ENCODE measurements at regions not wholly inside any gene's neighbourhood (a gene's known extent, or its start where the extent isn't known, plus 50 kb on each side); places are given as distances from the start of the nearest gene placed in this dataset.

GRCh38 chr1:195450794-195451193, 1157.4 kb downstream of the KCNT2 start:
- in situ Hi-C loops (cut with HindIII; ENCODE audit: low pct_ligation_motif_present, low pct_unique_long_range_greater_than_20kb, low sequenced_read_pairs), result no loop called here
- DNase-seq, result no peak

- no peak for DNase-seq
- in situ Hi-C loops (cut with HindIII; ENCODE audit: low pct_ligation_motif_present, low pct_unique_long_range_greater_than_20kb, low sequenced_read_pairs), result no loop called here
These were observed 1168.6 kb downstream of the KCNT2 start for GRCh38 chr1:195439661-195440060.

- in situ Hi-C loops (cut with HindIII; ENCODE audit: low pct_ligation_motif_present, low pct_unique_long_range_greater_than_20kb, low sequenced_read_pairs), result no loop called here
- no peak for DNase-seq
These were observed 1173.6 kb downstream of the KCNT2 start for GRCh38 chr1:195434566-195435203.

GRCh38 chr1:195430826-195431225, 1177.4 kb downstream of the KCNT2 start:
- DNase-seq, result no peak
- in situ Hi-C loops (cut with HindIII; ENCODE audit: low pct_ligation_motif_present, low pct_unique_long_range_greater_than_20kb, low sequenced_read_pairs), result no loop called here

- no peak for DNase-seq
- in situ Hi-C loops (cut with HindIII; ENCODE audit: low pct_ligation_motif_present, low pct_unique_long_range_greater_than_20kb, low sequenced_read_pairs), result no loop called here
These were observed 1179.3 kb downstream of the KCNT2 start for GRCh38 chr1:195428927-195429326.

GRCh38 chr1:195415584-195415983, 1192.7 kb downstream of the KCNT2 start:
- DNase-seq, result no peak
- in situ Hi-C loops (cut with HindIII; ENCODE audit: low pct_ligation_motif_present, low pct_unique_long_range_greater_than_20kb, low sequenced_read_pairs), result no loop called here

- DNase-seq, result no peak
- in situ Hi-C loops (cut with HindIII; ENCODE audit: low pct_ligation_motif_present, low pct_unique_long_range_greater_than_20kb, low sequenced_read_pairs), result no loop called here
These were observed 1213.7 kb downstream of the KCNT2 start for GRCh38 chr1:195394567-195394966.

GRCh38 chr1:195376190-195376589, 1232.0 kb downstream of the KCNT2 start:
- peak; percentile 20 for DNase-seq
- in situ Hi-C loops (cut with HindIII; ENCODE audit: low pct_ligation_motif_present, low pct_unique_long_range_greater_than_20kb, low sequenced_read_pairs), result no loop called here

- DNase-seq, result no peak
- in situ Hi-C loops (cut with HindIII; ENCODE audit: low pct_ligation_motif_present, low pct_unique_long_range_greater_than_20kb, low sequenced_read_pairs), result no loop called here
These were observed 1234.4 kb downstream of the KCNT2 start for GRCh38 chr1:195373856-195374255.

- no peak for DNase-seq
These were observed 1263.1 kb downstream of the KCNT2 start for GRCh38 chr1:195345149-195345548.

GRCh38 chr1:195337646-195338045, 1270.6 kb downstream of the KCNT2 start:
- no peak for DNase-seq
- in situ Hi-C loops (cut with HindIII; ENCODE audit: low pct_ligation_motif_present, low pct_unique_long_range_greater_than_20kb, low sequenced_read_pairs), result no loop called here

More at GRCh38 chr1:195345149-195345548, 1263.1 kb downstream of the KCNT2 start:
- in situ Hi-C loops (cut with HindIII; ENCODE audit: low pct_ligation_motif_present, low pct_unique_long_range_greater_than_20kb, low sequenced_read_pairs), result no loop called here

GRCh38 chr1:195336812-195337211, 1271.4 kb downstream of the KCNT2 start:
- in situ Hi-C loops (cut with HindIII; ENCODE audit: low pct_ligation_motif_present, low pct_unique_long_range_greater_than_20kb, low sequenced_read_pairs), result no loop called here

GRCh38 chr1:195335541-195335940, 1272.7 kb downstream of the KCNT2 start:
- no peak for DNase-seq
- in situ Hi-C loops (cut with HindIII; ENCODE audit: low pct_ligation_motif_present, low pct_unique_long_range_greater_than_20kb, low sequenced_read_pairs), result no loop called here

More at GRCh38 chr1:195336812-195337211, 1271.4 kb downstream of the KCNT2 start:
- DNase-seq, result peak; percentile 25

GRCh38 chr1:195332102-195332501, 1276.1 kb downstream of the KCNT2 start:
- in situ Hi-C loops (cut with HindIII; ENCODE audit: low pct_ligation_motif_present, low pct_unique_long_range_greater_than_20kb, low sequenced_read_pairs), result no loop called here

GRCh38 chr1:195328681-195329080, 1279.6 kb downstream of the KCNT2 start:
- DNase-seq, result no peak
- in situ Hi-C loops (cut with HindIII; ENCODE audit: low pct_ligation_motif_present, low pct_unique_long_range_greater_than_20kb, low sequenced_read_pairs), result no loop called here

More at GRCh38 chr1:195332102-195332501, 1276.1 kb downstream of the KCNT2 start:
- no peak for DNase-seq

- in situ Hi-C loops (cut with HindIII; ENCODE audit: low pct_ligation_motif_present, low pct_unique_long_range_greater_than_20kb, low sequenced_read_pairs), result no loop called here
- no peak for DNase-seq
These were observed 1280.1 kb downstream of the KCNT2 start for GRCh38 chr1:195328102-195328501.

GRCh38 chr1:195327361-195327760, 1280.9 kb downstream of the KCNT2 start:
- in situ Hi-C loops (cut with HindIII; ENCODE audit: low pct_ligation_motif_present, low pct_unique_long_range_greater_than_20kb, low sequenced_read_pairs), result no loop called here
- DNase-seq, result no peak

- no peak for DNase-seq
- in situ Hi-C loops (cut with HindIII; ENCODE audit: low pct_ligation_motif_present, low pct_unique_long_range_greater_than_20kb, low sequenced_read_pairs), result no loop called here
These were observed 1281.9 kb downstream of the KCNT2 start for GRCh38 chr1:195326325-195326724.

GRCh38 chr1:195325181-195325580, 1283.1 kb downstream of the KCNT2 start:
- no peak for DNase-seq
- in situ Hi-C loops (cut with HindIII; ENCODE audit: low pct_ligation_motif_present, low pct_unique_long_range_greater_than_20kb, low sequenced_read_pairs), result no loop called here

- no peak for DNase-seq
- in situ Hi-C loops (cut with HindIII; ENCODE audit: low pct_ligation_motif_present, low pct_unique_long_range_greater_than_20kb, low sequenced_read_pairs), result no loop called here
These were observed 1302.0 kb downstream of the KCNT2 start for GRCh38 chr1:195306281-195306680.

- in situ Hi-C loops (cut with HindIII; ENCODE audit: low pct_ligation_motif_present, low pct_unique_long_range_greater_than_20kb, low sequenced_read_pairs), result no loop called here
- DNase-seq, result no peak
These were observed 1313.3 kb downstream of the KCNT2 start for GRCh38 chr1:195294911-195295310.
